Endodermal cell (in vitro differentiated cells): ENCODE measurements at regions not wholly inside any gene's neighbourhood (a gene's known extent, or its start where the extent isn't known, plus 50 kb on each side); places are given as distances from the start of the nearest gene placed in this dataset.

Experiments
- DNase-seq: peaks from one replicate; pipeline ENCODE4 v3.0.0-alpha.2; 2017
- H3K27ac ChIP-seq: 2 replicates; pipeline ENCODE4 v1.5.1; 2013; ENCODE audit warnings: mild to moderate bottlenecking, low read depth, low read length, moderate library complexity
- H3K27me3 ChIP-seq: 2 replicates; pipeline ENCODE4 v1.6.1; 2013; ENCODE audit warnings: mild to moderate bottlenecking, low read length, moderate library complexity; ENCODE audit not compliant: insufficient read depth, control insufficient read depth, poor library complexity, severe bottlenecking
- H3K36me3 ChIP-seq: 2 replicates; pipeline ENCODE4 v1.7.0; 2013; ENCODE audit warnings: mild to moderate bottlenecking, low read length, moderate library complexity; ENCODE audit not compliant: control insufficient read depth, insufficient read depth
- H3K4me1 ChIP-seq: one replicate; pipeline ENCODE4 v1.7.0; 2013; ENCODE audit warnings: low read length; ENCODE audit not compliant: control insufficient read depth, insufficient read depth
- H3K4me3 ChIP-seq: 2 replicates; pipeline ENCODE4 v1.5.1; 2013; ENCODE audit warnings: mild to moderate bottlenecking, low read length, moderate library complexity
- H3K9ac ChIP-seq: 2 replicates; pipeline ENCODE4 v1.6.1; 2013; ENCODE audit warnings: mild to moderate bottlenecking, low read length, moderate library complexity; ENCODE audit not compliant: poor library complexity, severe bottlenecking; ENCODE audit errors: extremely low read depth
- H3K9me3 ChIP-seq: 2 replicates; pipeline ENCODE4 v1.6.1; 2013; ENCODE audit warnings: mild to moderate bottlenecking, low read length, moderate library complexity; ENCODE audit not compliant: control insufficient read depth
- H3K27ac Mint-ChIP-seq: 2 replicates; pipeline ENCODE4 v1.8.0; 2020; ENCODE audit warnings: mixed read lengths
- H3K27me3 Mint-ChIP-seq: 2 replicates; pipeline ENCODE4 v1.8.0; 2021; ENCODE audit warnings: mild to moderate bottlenecking, mixed read lengths; ENCODE audit not compliant: insufficient read depth
- H3K36me3 Mint-ChIP-seq: 2 replicates; pipeline ENCODE4 v1.8.0; 2020; ENCODE audit warnings: low read depth, mixed read lengths
- H3K4me1 Mint-ChIP-seq: 2 replicates; pipeline ENCODE4 v1.8.0; 2020; ENCODE audit warnings: mixed read lengths
- H3K4me3 Mint-ChIP-seq: 2 replicates; pipeline ENCODE4 v1.8.0; 2020; ENCODE audit warnings: mild to moderate bottlenecking, moderate library complexity, mixed read lengths
- H3K9me3 Mint-ChIP-seq: 2 replicates; pipeline ENCODE4 v1.8.0; 2020; ENCODE audit warnings: mild to moderate bottlenecking, mixed read lengths
- CTCF ChIP-seq: fragments of 200-600 bp; sonication (generic); conservative IDR thresholded peaks from 2 replicates; pipeline ENCODE4 v1.5.0; 2021; ENCODE audit warnings: antibody characterized with exemption, mild to moderate bottlenecking
- WGBS, 2 experiments: methylation state at CpG; one replicate each; pipeline versions ENCODE4 v1.1.5 to v1.1.7; 2013; ENCODE audit warnings: missing lambda C conversion rate in 2 of 2, mixed read lengths in 1 of 2; ENCODE audit not compliant: insufficient coverage in 1 of 2, insufficient read length in 1 of 2; 5-methylcytosine and 5-hydroxymethylcytosine counted together

- H3K4me1 ChIP-seq: no peaks in the 10 kb centered on the region
- no peak overlapping the region for H3K9ac ChIP-seq
- no peak for DNase-seq
- 88 to 100% methylated on average over 1 to 2 of the region's 3 CpGs for WGBS, 2 experiments
- no peaks in the 10 kb centered on the region for H3K36me3 ChIP-seq
- Mint-ChIP-seq H3K27ac (no peak overlapping the region), H3K4me3 (no peak overlapping the region), H3K9me3 (no peaks in the 10 kb centered on the region), H3K27me3 (no peaks in the 10 kb centered on the region), H3K36me3 (no peaks in the 10 kb centered on the region), H3K4me1 (no peaks in the 10 kb centered on the region)
- no peaks in the 10 kb centered on the region for H3K27me3 ChIP-seq
- H3K27ac ChIP-seq: no peak overlapping the region
- peak; percentile 64 for TF ChIP-seq CTCF
- H3K4me3 ChIP-seq: no peak overlapping the region
- no peaks in the 10 kb centered on the region for H3K9me3 ChIP-seq
These were observed 1010.9 kb upstream of the NXPH2 start for GRCh38 chr2:139790807-139791752.

- no peaks in the 10 kb centered on the region for H3K9me3 ChIP-seq
- Mint-ChIP-seq H3K36me3 (no peaks in the 10 kb centered on the region), H3K27ac (no peak overlapping the region), H3K27me3 (no peaks in the 10 kb centered on the region), H3K4me1 (no peaks in the 10 kb centered on the region), H3K4me3 (no peak overlapping the region), H3K9me3 (no peaks in the 10 kb centered on the region)
- H3K27ac ChIP-seq: no peak overlapping the region
- no peak for TF ChIP-seq CTCF
- H3K27me3 ChIP-seq: no peaks in the 10 kb centered on the region
- 84 to 93% methylated on average over 2 of the region's 2 CpGs for WGBS, 2 experiments
- H3K4me3 ChIP-seq: no peak overlapping the region
- H3K9ac ChIP-seq: no peak overlapping the region
- DNase-seq: no peak
- no peaks in the 10 kb centered on the region for H3K36me3 ChIP-seq
- H3K4me1 ChIP-seq: no peaks in the 10 kb centered on the region
These were observed 1009.9 kb upstream of the NXPH2 start for GRCh38 chr2:139790136-139790535.

- TF ChIP-seq CTCF: no peak
- Mint-ChIP-seq H3K27ac (no peak overlapping the region), H3K4me1 (peaks cover 3% of the 10 kb centered on the region), H3K27me3 (no peaks in the 10 kb centered on the region), H3K36me3 (no peaks in the 10 kb centered on the region), H3K4me3 (no peak overlapping the region), H3K9me3 (no peaks in the 10 kb centered on the region)
- DNase-seq: no peak
- H3K4me1 ChIP-seq: no peaks in the 10 kb centered on the region
- H3K9ac ChIP-seq: no peak overlapping the region
- H3K9me3 ChIP-seq: no peaks in the 10 kb centered on the region
- H3K27me3 ChIP-seq: no peaks in the 10 kb centered on the region
- no peak overlapping the region for H3K27ac ChIP-seq
- no peaks in the 10 kb centered on the region for H3K36me3 ChIP-seq
- H3K4me3 ChIP-seq: no peak overlapping the region
These were observed 998.5 kb upstream of the NXPH2 start for GRCh38 chr2:139778732-139779131.
